ENCODE measurements at regions not wholly inside any gene's neighbourhood (a gene's known extent, or its start where the extent isn't known, plus 50 kb on each side); places are given as distances from the start of the nearest gene placed in this dataset.
"Not testable (repeated sequence)": the region's sequence is repeated elsewhere in the genome, so short reads cannot be mapped to it uniquely, and the experiment has no call there.

DNA sequence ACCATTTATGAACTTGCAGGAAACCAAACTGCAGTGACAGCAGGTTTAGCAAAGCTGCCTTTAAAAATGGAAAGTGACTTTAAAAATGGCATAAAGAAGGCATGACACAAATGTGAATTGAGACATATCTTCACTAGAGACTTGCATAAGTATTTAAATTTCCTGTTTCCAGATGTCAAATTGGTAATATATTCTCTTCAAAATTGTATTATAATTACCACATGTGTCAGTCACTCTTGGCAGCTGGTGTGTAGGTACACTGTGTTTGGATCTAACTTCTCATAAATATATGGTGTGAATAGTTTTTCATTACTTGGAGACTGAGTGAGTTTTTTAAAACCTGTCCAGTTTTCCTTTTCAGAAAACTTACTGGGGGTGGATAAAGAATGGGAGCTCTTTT lies 636.2 kb upstream of the SGO1 start:
- no peak for DNase-seq (ENCODE audit: low read depth)

DNA sequence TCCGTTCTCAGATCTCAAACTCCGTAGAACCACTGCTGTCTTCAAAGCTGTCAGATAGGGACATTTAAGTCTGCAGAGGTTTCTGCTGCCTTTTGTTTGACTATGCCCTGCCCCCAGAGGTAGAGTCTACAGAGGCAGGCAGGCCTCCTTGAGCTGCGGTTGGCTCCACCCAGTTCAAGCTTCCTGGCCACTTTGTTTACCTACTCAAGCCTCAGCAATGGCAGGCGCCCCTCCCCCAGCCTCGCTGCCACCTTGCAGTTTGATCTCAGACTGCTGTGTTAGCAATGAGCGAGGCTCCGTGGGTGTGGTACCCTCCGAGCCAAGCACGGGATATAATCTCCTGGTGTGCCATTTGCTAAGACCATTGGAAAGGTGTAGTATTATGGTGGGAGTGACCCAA lies 634.9 kb upstream of the SGO1 start:
- DNase-seq (ENCODE audit: low read depth): not testable (repeated sequence)

DNA sequence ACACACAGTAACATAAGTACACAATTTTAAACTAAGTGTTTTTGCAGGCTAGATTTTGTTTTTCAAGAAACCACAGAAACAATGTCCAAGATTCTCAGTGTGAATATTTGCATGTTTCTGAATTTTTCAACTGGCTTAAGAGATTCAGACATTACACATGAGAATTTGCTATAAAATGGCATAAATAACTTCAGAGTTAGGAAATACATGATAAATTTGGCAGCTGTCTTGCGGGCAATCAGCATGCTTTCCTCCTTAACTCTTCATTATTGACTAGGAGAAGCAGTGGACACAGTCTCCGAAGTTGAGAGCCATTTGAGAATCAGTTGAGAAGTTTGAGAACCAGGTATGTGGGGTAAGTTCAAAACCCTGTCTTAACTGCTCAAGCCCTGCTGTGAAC lies 625.6 kb upstream of the SGO1 start:
- DNase-seq (ENCODE audit: low read depth): peak; percentile 13

DNA sequence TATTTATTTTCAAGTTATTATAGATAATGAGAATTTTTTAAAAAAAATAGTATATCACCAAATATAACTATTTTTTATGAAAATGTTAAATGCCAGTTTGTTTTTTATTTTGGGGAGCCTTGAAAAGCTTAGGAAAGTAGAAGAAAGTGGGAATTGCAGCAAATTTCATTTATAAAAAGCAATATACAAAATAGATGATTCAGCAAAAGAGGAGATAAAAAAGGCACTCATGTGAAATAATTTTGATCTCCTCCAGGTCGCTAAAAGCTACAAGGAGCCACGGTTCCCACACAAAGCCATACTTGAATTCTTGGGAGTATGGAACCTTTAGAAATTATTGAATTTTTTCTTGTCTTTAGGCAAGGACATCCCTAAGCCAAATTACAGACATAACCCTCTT lies 625.0 kb upstream of the SGO1 start:
- DNase-seq (ENCODE audit: low read depth): no peak

DNA sequence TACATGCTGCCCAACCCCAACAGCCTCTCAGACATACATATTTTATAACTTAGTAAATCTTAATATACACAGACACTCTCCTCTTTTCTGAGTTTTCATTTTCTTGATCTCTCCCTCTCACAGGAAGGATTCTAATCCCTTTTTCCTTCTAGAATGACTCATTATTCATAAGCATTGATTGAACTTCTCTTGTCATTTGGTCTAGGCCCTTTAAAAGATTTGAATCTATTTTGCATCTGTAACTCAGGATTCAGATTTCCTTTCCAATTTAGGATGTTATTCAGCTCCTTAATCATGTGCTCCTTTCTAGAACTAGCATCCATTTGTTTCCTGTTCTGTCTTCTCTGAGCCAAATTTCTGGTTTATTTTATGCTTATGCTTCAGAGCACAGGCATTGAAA lies 624.5 kb upstream of the SGO1 start:
- no peak for DNase-seq (ENCODE audit: low read depth)

DNA sequence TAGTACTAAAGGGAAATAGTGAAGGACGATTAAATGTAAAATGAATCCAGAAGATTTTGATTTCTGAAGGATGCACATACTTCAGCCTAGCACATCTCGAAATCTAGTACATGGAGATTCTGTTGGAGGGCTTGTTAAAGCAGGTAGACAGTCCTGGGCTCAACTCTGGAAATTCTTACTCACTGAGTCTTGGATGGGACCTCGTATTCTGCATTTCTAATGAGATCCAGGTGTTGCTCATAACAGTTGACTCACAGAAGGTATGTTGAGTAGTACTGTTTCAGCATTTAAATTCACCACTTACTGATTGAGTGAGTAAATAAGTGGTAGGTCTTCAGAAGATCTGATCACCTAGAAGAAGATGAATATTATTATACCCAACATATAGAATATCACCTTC lies 623.4 kb upstream of the SGO1 start:
- DNase-seq (ENCODE audit: low read depth): no peak

DNA sequence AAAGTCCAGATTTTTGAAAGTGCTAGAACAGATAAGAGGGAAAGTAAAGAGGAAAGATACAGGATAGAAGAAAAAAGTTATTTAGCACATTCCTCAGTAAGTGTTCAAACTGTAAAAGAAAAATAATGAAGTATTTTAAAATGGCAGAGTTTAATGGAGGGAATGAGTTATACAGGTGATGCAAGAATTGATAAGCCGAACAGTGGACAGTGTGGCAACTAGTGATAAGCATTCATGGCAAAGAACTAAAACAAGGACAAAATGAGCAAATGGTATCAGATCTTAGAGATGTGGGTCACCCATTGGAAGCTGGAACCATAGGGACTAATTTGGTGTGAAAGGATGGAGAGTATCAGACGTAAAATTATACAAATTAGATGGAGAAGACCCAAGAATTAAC lies 622.9 kb upstream of the SGO1 start:
- DNase-seq (ENCODE audit: low read depth): no peak

DNA sequence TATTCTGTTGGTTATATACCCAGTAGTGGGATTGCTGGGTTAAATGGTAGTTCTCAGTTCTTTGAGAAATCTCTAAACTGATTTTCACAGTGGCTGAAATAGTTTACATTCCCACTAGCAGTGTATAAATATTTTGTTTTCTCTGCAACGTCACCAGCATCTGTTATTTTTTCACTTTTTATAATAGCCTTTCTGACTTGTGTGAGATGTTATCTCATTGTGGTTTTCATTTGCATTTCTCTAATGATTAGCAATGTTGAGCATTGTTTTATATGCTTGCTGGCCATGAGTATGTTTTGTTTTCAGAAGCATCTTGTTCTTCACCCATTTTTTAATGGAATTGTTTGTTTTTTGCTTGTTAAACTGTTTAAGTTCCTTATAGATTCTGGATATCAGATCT lies 612.7 kb upstream of the SGO1 start:
- no peak for DNase-seq (ENCODE audit: low read depth)

DNA sequence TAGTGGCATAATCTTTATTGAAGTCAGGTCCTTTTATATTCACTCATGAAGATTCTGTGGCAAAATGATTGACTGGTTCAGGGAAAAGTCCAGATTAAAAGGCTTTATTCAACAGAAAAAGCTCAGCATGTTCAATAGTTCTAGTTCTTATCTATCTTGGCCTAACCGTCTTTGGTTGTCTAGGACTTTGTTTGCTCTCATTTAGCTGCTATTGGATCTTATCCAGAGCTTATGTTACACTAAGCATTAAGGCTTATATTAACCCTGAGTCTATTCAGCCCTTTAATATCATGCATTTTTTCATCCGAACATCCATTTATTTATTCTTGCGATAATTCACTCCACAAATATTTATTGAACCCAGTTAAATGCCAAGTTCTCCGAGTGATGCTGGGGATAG lies 601.0 kb upstream of the SGO1 start:
- DNase-seq (ENCODE audit: low read depth): no peak

DNA sequence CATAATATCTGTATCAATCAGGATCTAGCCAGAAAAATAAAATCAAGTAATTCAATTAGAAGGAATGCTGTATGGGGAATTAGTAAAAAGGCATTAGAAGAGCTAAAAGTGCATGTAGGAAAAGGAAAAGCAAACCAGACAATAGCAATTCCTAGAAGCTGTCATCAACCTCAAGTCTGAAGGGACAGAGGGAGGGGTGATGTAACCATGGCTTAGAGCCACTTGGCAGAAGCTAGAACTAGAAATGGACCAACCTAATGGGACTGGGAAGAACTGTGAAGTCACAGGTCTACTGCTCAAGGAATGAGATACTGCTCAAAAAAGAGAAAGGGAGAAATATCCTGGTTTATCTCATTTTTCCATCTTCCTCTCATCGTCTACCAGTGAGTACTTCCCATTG lies 590.7 kb upstream of the SGO1 start:
- no peak for DNase-seq (ENCODE audit: low read depth)

DNA sequence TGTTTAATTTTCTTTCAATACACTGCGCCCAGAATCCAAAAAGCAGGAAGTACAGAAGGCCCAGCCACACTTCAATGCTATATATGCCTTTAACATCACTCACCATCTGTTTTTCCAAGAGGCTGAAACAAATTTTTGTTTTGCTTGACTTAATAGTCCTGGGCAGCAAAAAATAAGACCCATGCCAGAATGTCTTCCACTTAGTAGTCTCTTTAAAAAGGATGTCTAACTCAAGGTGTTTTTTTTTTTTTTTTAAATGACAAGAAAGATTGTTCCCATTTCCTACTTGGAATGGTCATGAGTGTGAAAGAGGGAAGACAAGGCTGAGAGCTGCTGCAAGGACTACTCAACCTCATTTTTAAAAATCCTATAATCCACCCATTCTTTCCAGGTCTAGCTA lies 590.3 kb upstream of the SGO1 start:
- no peak for DNase-seq (ENCODE audit: low read depth)

DNA sequence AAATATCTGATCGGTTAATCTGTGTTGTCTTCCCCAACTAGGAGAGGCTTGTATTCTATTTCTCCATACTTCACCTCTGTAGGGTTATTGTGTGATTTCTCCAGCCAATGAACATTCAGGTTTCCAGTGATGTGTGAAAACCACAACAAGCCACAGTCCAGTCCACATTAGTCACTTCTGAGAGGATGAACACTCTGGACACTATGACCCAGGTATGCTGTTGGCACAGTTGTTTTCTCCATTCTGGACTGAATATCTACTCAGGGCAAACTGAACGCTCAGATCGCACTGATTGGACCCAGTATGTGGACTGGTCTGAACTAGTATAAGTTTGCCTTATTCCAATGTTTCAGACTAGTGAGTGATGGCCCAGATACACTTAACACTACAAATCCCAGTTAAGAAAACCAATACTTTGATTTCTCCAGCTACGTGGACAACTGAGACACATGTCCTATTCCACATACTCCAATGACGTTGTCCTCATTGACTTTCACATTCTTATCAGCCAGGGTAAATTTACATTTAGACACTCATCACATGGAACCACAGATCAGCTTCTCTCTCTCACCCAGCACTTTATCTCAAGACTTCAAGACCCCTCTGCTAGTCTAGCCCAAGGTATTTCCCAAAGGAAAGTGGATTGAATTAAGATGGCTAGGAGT lies 587.4 kb upstream of the SGO1 start:
- DNase-seq (ENCODE audit: low read depth): no peak

DNA sequence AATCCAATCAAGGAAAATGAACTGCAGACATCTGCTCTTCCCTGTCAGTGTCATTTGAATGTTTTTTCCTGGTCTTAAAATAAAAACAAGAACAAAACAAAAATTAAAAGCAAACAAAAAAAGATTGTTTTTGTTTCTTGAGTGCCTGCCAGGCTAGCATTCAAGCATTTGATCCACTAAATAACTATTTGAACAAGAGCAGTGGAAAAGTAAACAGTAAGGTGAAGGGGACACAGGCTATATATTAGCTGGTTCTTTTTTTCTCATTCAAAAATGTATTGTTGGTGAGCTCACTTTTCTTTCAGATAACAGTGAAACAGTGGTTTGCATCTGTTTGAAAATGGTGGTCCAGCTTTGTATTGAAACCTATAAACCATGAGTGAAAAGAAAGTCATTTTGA lies 586.9 kb upstream of the SGO1 start:
- DNase-seq (ENCODE audit: low read depth): no peak

DNA sequence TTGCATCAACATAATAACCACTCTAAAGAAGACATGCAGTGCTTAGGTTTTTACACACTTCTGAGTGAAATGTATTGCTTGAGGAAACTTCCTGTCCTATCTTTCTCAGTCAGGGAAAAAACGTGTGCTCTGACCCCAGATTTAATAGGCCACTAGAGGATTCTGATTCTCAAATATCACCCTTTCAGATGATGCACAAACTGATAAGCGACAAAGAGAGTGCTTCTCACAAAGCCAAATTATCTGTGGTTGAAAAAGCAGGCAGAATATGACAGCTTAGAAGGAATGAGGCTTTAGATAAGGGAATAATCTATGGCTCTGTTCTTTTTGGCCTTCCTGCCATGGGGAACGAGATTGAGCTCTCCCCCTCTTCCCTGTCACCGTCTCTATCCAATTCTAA lies 583.4 kb upstream of the SGO1 start:
- DNase-seq (ENCODE audit: low read depth): no peak

DNA sequence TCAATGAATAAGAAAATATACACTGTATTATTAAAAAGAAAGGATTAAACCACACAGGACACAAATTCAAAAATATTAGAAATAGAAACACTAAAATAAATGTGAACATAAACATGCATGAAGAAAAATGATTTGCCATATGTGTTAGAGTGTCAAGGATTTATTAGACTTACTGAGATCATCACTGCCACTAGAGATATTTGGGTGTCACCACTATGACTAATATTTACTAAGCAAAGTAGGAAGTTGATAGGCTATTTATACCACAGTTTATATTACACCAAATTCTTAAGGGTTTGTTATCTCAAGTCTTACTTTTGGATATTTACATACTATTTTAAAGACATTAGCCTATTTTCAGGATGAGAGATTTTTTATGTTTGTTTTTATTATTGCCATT lies 575.0 kb upstream of the SGO1 start:
- DNase-seq (ENCODE audit: low read depth): no peak

DNA sequence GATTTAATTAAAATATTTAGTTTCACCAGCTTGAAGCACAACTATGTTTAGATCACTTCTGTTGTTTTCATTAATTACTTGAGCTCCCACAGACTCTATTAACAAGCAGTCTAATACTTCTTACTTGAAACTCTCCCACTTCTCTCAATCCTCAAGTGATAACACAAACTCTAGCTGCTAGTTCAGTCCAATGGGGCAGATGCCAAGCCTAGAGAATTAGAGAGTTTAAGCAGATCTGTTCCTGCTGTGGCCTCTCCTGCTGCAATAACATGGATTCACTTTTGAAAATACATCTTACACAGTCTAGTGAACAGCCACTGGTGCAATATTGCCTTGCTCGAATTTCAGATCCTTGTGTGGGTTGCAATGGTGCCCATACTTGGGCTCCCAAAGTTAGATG lies 566.4 kb upstream of the SGO1 start:
- DNase-seq (ENCODE audit: low read depth): no peak

DNA sequence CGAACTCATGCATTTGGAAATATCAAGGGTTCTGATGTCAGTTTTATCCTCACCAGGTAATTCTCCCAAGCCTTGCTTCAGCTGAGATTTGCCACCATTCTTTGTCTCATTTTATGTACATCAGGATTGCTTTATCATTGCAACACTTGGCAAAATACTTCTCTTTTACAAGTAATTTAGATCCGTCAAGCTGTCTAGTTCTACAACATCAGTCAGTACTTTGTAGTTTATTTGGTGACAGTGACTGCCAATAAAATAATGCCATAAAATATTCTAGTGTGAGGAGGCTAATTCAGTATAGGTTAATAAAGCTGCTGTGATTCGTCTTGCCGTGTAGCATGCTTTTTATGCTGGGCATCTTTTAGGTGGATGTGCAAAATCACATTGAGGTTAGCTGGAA lies 565.3 kb upstream of the SGO1 start:
- DNase-seq (ENCODE audit: low read depth): no peak

DNA sequence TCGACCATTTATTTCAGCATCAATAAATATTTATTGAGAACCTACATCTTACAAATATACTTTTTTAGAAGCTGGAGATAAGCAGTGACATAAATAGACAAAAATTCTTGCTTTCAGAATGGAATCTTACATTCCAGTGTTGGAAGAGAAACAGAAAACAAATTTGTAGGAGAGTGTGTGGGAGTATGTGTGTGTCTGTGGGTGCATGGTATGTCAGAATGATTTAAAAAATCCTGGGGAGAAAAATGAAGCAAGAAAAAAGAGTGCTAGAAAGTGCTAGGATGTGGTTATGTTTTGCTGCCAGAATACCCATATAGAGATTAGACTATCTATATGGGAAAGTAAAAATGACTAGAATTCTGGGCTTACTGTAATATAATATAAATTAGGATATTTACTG lies 561.7 kb upstream of the SGO1 start:
- DNase-seq (ENCODE audit: low read depth): peak; percentile 13

DNA sequence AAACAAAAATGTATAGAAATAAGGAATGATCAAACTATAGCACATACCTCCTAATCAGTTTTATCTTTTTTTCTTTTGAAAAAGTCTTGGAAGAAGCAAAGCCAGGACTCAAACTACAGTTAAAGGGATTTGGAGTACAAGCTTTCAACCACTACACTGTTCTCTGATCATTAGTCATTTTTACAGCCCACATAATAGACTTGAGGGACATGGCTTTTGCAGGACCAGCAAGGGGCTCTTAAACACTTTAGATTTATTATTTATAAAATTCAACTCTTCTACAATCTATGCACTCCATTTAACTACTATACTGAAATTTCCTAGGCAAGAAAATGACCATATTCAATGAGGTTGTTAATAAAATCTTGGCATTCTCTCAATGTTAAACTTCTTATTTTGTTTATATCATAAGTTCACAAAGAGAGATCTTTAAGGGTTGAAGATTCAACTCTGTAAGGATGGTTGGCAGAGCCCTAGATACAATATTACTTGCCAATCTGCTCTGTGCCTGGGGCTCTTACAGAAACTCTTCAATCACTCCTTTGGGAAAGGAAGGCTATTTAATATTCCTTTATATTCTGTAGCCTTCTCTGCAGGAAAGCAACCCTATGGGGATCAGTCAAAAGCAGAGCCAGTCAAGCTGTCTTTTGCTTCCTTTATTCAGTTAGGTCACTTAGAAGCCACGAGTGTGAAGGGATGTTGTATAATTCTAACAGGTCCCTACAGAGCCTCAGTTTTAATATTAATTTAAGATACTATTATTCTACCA lies 557.7 kb upstream of the SGO1 start:
- no peak for DNase-seq (ENCODE audit: low read depth)

DNA sequence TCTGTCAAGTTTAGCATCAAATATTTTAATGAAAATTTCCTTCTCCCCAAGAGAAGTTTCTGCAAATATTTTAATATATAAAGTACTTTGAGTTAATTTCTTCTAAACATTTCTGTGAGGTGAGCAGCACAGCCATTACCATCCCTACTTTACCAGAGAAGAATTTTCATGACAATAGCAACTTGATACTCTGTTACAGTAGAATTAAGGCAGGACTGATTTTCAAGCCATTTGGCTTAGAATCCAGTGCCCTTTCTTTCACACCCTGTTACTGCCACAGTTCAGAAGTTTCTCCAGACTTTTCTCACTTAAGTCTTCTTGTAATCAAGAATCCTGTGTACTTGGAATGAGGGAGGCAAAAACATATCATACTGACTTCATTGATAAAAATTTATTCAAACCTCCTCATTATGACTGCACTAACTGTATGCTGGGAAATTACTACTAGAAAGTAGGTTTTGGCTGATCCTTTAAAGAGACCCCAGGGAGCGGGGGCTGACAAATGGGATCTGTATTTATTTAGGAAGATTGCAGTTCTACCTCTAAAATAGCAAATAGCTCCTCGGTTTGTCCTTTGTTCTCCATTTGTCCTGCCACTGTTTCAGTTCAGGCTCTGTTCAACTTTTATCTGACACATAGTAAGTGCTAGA lies 557.0 kb upstream of the SGO1 start:
- DNase-seq (ENCODE audit: low read depth): no peak

DNA sequence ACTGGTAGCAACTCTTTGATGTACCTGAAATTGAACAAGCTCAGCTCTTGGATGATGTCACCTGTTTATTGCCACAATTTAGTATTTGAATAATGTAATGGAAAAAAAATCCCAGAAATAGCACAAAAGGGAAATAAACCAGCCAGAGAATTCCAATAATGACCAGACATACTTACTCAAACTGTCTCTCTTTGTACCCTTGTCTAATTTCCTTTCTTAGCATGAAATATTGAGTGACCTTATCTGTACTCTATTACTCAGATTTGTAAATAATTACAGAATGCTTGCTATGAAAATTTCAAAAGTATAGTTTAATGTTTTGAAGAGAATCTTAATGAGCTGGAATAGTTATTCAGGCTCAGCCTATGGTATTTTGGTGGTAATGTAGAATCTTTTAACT lies 555.4 kb upstream of the SGO1 start:
- no peak for DNase-seq (ENCODE audit: low read depth)

DNA sequence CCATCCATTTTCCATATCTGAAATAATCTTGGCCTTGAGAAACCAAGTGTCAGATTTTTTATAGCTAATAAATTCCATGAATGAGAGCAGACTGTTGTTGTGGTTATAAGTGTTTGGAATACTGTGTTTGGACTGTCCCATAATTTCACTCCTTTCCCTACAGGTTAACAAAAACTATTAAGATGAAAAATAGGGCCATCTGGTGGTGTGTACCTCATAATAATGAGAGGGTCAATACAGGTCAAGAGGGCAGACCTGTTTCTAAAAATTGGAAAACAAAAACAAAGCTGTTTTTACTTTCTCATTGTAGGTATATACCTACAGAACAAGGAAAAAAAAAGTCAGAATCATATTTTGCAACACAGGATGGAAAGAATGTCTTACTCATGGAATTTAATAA lies 553.8 kb upstream of the SGO1 start:
- DNase-seq (ENCODE audit: low read depth): no peak

DNA sequence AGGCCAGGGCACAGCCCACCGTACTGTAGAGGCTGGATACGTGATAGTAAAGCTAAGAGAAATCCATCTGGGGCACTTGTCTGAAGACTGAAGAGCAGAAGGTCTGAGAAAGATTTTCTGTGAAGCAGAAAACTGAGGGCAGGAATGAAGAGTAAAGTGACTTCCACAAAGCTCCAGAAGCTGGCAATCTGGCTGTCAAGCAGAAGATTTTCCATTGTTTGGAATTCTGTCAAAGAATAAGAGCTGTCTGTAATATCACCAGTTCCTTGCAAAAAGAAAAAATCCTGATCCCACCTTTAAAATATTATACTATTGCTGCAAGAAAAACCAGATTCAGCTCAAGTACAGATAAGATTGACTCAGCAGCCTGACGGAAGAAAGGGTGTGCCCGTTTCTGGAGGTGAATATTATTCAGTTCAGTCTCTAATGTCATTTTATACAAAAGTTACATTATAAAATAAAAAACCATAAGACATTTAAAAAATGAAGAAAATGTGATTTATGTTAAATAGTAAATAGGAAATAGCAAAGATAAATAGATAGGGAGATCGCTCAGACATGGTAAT lies 550.4 kb upstream of the SGO1 start:
- no peak for DNase-seq (ENCODE audit: low read depth)
